HepG2 (cell line): ENCODE measurements at regions not wholly inside any gene's neighbourhood (a gene's known extent, or its start where the extent isn't known, plus 50 kb on each side); places are given as distances from the start of the nearest gene placed in this dataset.

ENCODE experiments used
- ATAC-seq: fragments of 200-7000 bp; cut with Tn5 transposase; 3 replicates; pipeline ENCODE4 v1.9.1; 2020; ENCODE audit warnings: mild to moderate bottlenecking, moderate library complexity
- BruUV-seq: library from RNA; stranded (reverse); fragments of 400-500 nt; replicated peaks from 2 replicates; lab custom pipeline; 2021; lab: Mats Ljungman, UMichigan
- CTCF ChIA-PET: fragments of 300-600 bp; formaldehyde crosslinking; extraction: SDS; loops from one replicate; lab custom pipeline; 2021; ENCODE audit warnings: low total read pairs, inconsistent platforms, low intra/inter-chr PET ratio; lab: Yijun Ruan, JAX
- POLR2A ChIA-PET: fragments of 350-600 bp; sonication (Branson Sonifier 250); formaldehyde crosslinking; loops from one replicate; lab custom pipeline; 2020; ENCODE audit warnings: antibody characterized with exemption, inconsistent platforms; lab: Yijun Ruan, JAX
- DNase-seq: peaks from one replicate; pipeline ENCODE4 v3.0.0-alpha.2; 2015; ENCODE audit warnings: low spot score
- FAIRE-seq: peaks from 3 replicates; lab custom pipeline; 2011; peaks lifted over from hg19 to GRCh38; lab: Jason Lieb, UNC
- H2AFZ ChIP-seq: one replicate; pipeline ENCODE4 v1.6.1; 2011; ENCODE audit warnings: low read length, inconsistent platforms
- H3K27ac ChIP-seq: fragments of 300-600 bp; 3 replicates; pipeline ENCODE4 v1.8.0; 2011; ENCODE audit warnings: mixed run types, mild to moderate bottlenecking, mixed read lengths, low read length, inconsistent platforms; ENCODE audit not compliant: insufficient read depth; ENCODE audit errors: extremely low read length
- H3K27me3 ChIP-seq, 2 experiments: fragments of 200-600 bp in 1 of 2; 2 replicates in 1 of 2; 3 replicates in 1 of 2; pipeline versions ENCODE4 v1.6.0 to v1.8.0; 2011; ENCODE audit warnings: low read length in 2 of 2, mild to moderate bottlenecking in 2 of 2, moderate library complexity in 2 of 2, inconsistent platforms in 1 of 2; ENCODE audit not compliant: insufficient read depth in 2 of 2, control insufficient read depth in 1 of 2
- H3K36me3 ChIP-seq, 2 experiments: fragments of 200-600 bp in 1 of 2; replicated peaks in 1 of 2; 2 replicates in 1 of 2; 3 replicates in 1 of 2; pipeline versions ENCODE4 v1.5.1 to v1.8.0; 2011; ENCODE audit warnings: low read length in 2 of 2, inconsistent platforms in 1 of 2; ENCODE audit not compliant: insufficient read depth in 2 of 2, control insufficient read depth in 1 of 2
- H3K4me1 ChIP-seq: 2 replicates; pipeline ENCODE4 v1.5.1; 2012; ENCODE audit warnings: low read length, inconsistent platforms; ENCODE audit not compliant: insufficient read depth
- H3K4me2 ChIP-seq: 2 replicates; pipeline ENCODE4 v1.6.0; 2011; ENCODE audit warnings: low read depth, low read length, inconsistent platforms
- H3K4me3 ChIP-seq, 3 experiments: fragments of 200-600 bp in 1 of 3; sonication (generic), shearing (Covaris generic) in 1 of 3; replicated peaks in 1 of 3; 2 replicates each; pipeline ENCODE4 v1.5.1; 2011 to 2016; ENCODE audit warnings: low read length in 3 of 3, inconsistent platforms in 2 of 3, low read depth in 2 of 3, mild to moderate bottlenecking in 2 of 3, control low read depth in 1 of 3, mixed read lengths in 1 of 3; ENCODE audit not compliant: insufficient read depth in 1 of 3
- H3K79me2 ChIP-seq: one replicate; pipeline ENCODE4 v1.6.1; 2011; ENCODE audit warnings: low read length, inconsistent platforms; ENCODE audit not compliant: insufficient read depth
- H3K9ac ChIP-seq: 2 replicates; pipeline ENCODE4 v1.6.0; 2011; ENCODE audit warnings: mild to moderate bottlenecking, low read depth, low read length, inconsistent platforms; ENCODE audit not compliant: insufficient read depth
- H3K9me3 ChIP-seq: 2 replicates; pipeline ENCODE4 v1.5.1; 2012; ENCODE audit warnings: mild to moderate bottlenecking, low read length
- H4K20me1 ChIP-seq: 2 replicates; pipeline ENCODE4 v1.6.0; 2011; ENCODE audit warnings: inconsistent platforms, mild to moderate bottlenecking, low read length, moderate library complexity; ENCODE audit not compliant: insufficient read depth
- GMEB1 ChIP-seq: sonication (generic); formaldehyde crosslinking; IDR thresholded peaks from 2 replicates; pipeline ENCODE4 v1.5.1; 2020; ENCODE audit warnings: missing genetic modification reagents, mild to moderate bottlenecking, borderline replicate concordance
- SMAD1 ChIP-seq: sonication (generic); formaldehyde crosslinking; IDR thresholded peaks from 2 replicates; pipeline ENCODE4 v1.4.0; 2020; ENCODE audit warnings: missing genetic modification reagents, low read depth, mild to moderate bottlenecking, borderline replicate concordance
- STAG1 ChIP-seq: sonication (generic); formaldehyde crosslinking; IDR thresholded peaks from 2 replicates; pipeline ENCODE4 v1.4.0; 2020; ENCODE audit warnings: missing genetic modification reagents
- THAP8 ChIP-seq: sonication (generic); formaldehyde crosslinking; IDR thresholded peaks from 2 replicates; pipeline ENCODE4 v1.5.1; 2020; ENCODE audit warnings: missing genetic modification reagents, mild to moderate bottlenecking, borderline replicate concordance
- ZBTB43 ChIP-seq: sonication (generic); formaldehyde crosslinking; conservative IDR thresholded peaks from 2 replicates; pipeline ENCODE4 v1.4.0; 2020; ENCODE audit warnings: missing genetic modification reagents
- ZNF619 ChIP-seq: sonication (generic); formaldehyde crosslinking; IDR thresholded peaks from 2 replicates; pipeline ENCODE4 v1.4.0; 2020; ENCODE audit warnings: mild to moderate bottlenecking, missing genetic modification reagents
- ZNF629 ChIP-seq: sonication (generic); formaldehyde crosslinking; conservative IDR thresholded peaks from 2 replicates; pipeline ENCODE4 v1.5.0; 2020; ENCODE audit warnings: missing genetic modification reagents
- ZNF781 ChIP-seq: sonication (generic); formaldehyde crosslinking; IDR thresholded peaks from 2 replicates; pipeline ENCODE4 v1.5.1; 2020; ENCODE audit warnings: borderline replicate concordance, mild to moderate bottlenecking, missing genetic modification reagents; ENCODE audit errors: not compliant biosample characterization
- WGBS: methylation state at CpG from one replicate; pipeline ENCODE4 v1.1.6; 2017; ENCODE audit warnings: low lambda C conversion rate; 5-methylcytosine and 5-hydroxymethylcytosine counted together
- in situ Hi-C: cut with HindIII; loops from 2 replicates; pipeline ENCODE4 v1.10.0; 2017; ENCODE audit warnings: low pct_unique_long_range_greater_than_20kb; ENCODE audit not compliant: extremely low pct_ligation_motif_present
- intact Hi-C: fragments of 100-400 bp; cut with micrococcal nuclease; formaldehyde crosslinking; loops from one replicate; pipeline ENCODE4 v1.10.0; 2022; ENCODE audit not compliant: unreplicated experiment

- no peaks in the 10 kb centered on the region for H3K36me3 ChIP-seq
- intact Hi-C loops, result no loop called here
- ATAC-seq (no peak), DNase-seq (no peak), FAIRE-seq (no peak)
- no peak overlapping the region for H3K27ac ChIP-seq
- no peak overlapping the region for H3K4me3 ChIP-seq
- peaks cover 3 to 31% of the 10 kb centered on the region in 2 experiments; a peak in 4 of 5 replicates for H3K27me3 ChIP-seq
- no peaks in the 10 kb centered on the region for H3K9me3 ChIP-seq
- no peak overlapping the region for H2AFZ ChIP-seq
- H3K9ac ChIP-seq, result no peak overlapping the region
- H3K4me2 ChIP-seq, result no peak overlapping the region
- in situ Hi-C loops, result no loop called here
- no peaks in the 10 kb centered on the region for H4K20me1 ChIP-seq
- no TSS peak for BruUV-seq
- 66% methylated on average over 2 of the region's 2 CpGs for WGBS
- no peak for TF ChIP-seq STAG1 (CRISPR knock-in tag)
- peak; percentile 58 for TF ChIP-seq ZNF629 (CRISPR knock-in tag)
- no peak for TF ChIP-seq ZNF781
- TF ChIP-seq ZNF619 (CRISPR knock-in tag), result no peak
- CTCF ChIA-PET, result no interaction called here
- POLR2A ChIA-PET, result no interaction called here
- peaks cover 9% of the 10 kb centered on the region for H3K4me1 ChIP-seq
- H3K79me2 ChIP-seq, result no peaks in the 10 kb centered on the region
These were observed 89.0 kb upstream of the PKDCC start for GRCh38 chr2:41958775-41959174.

- no peaks in the 10 kb centered on the region for H4K20me1 ChIP-seq
- H3K36me3 ChIP-seq, result no peaks in the 10 kb centered on the region
- peaks cover 19% of the 10 kb centered on the region for H3K4me1 ChIP-seq
- no peak overlapping the region for H3K4me2 ChIP-seq
- no peak overlapping the region for H2AFZ ChIP-seq
- no peaks in the 10 kb centered on the region for H3K9me3 ChIP-seq
- ChIA-PET POLR2A (no interaction called here), CTCF (no interaction called here)
- no TSS peak for BruUV-seq
- H3K27ac ChIP-seq, result no peak overlapping the region
- intact Hi-C loops, result no loop called here
- WGBS, result 45% methylated on average over 2 of the region's 2 CpGs
- no peak for TF ChIP-seq THAP8
- no peak for TF ChIP-seq ZBTB43 (CRISPR knock-in tag)
- TF ChIP-seq GMEB1 (CRISPR knock-in tag), result no peak
- no peak for TF ChIP-seq SMAD1 (CRISPR knock-in tag)
- in situ Hi-C loops, result no loop called here
- no peaks in the 10 kb centered on the region for H3K79me2 ChIP-seq
- ATAC-seq (no peak), FAIRE-seq (no peak), DNase-seq (no peak)
- H3K4me3 ChIP-seq, result no peak overlapping the region
- H3K9ac ChIP-seq, result no peak overlapping the region
- peaks cover 3 to 31% of the 10 kb centered on the region in 2 experiments; a peak in 4 of 5 replicates for H3K27me3 ChIP-seq
These were observed 88.1 kb upstream of the PKDCC start for GRCh38 chr2:41959760-41960159.
